ENCODE measurements at regions not wholly inside any gene's neighbourhood (a gene's known extent, or its start where the extent isn't known, plus 50 kb on each side); places are given as distances from the start of the nearest gene placed in this dataset.

DNA sequence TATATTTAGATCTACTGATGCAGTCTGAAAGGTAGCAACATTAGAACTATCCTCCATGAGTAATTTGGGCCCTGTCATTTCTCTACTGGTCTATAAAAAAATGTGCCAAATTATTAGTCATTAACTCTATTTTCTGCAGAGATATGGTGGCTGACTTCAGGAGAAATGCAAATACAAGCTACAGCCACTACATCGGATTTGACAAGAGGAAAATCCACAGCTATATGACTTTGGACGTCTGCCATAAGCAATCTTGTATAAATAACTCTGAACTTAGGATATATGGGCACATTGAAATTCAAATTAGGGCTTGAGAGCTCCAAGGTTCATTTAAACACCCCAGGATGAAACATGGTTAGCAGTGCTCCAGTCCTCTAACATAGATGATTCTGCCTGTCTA, 983.0 kb upstream of the LRFN5 start:
- no peak for DNase-seq (ENCODE audit: low spot score)
- Mint-ChIP-seq H3K4me3 (no peak overlapping the region), H3K4me1 (ENCODE audit: low read depth) (no peaks in the 10 kb centered on the region), H3K36me3 (ENCODE audit: low read depth) (no peaks in the 10 kb centered on the region), H3K27me3 (ENCODE audit: low read depth) (no peaks in the 10 kb centered on the region), H3K27ac (no peak overlapping the region), H3K9me3 (peaks cover 16% of the 10 kb centered on the region)

DNA sequence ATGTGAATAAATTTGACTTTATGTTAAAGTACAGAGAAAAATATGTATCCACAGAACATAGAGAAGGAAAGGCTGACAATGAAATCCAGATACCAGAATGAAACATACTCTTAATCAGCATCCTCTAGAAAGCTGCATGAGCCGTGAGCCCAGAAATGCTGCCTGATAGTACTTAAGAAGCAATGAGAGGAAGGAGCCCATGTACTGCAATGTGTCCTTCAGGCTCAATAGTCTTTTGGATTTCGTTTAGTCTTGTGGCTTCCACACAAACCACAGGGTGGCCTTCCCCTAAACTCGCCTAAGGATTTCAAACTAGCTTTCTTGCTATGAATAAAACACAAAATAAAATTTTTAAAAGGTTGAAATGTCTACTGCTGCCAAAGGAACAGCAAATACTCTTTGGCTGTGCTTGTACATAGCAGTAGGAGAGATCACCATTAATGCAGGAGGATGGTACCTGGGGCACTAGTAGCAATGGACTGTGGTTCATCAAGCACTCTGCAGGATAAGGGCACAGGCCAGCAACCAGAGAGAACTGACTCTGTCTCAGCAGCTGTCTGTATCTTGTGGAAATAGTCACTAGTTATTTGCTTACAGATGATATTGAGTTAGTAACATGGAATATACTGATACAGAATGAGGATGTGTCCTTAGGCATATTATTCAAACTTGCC, 988.3 kb upstream of the LRFN5 start:
- no peak for DNase-seq (ENCODE audit: low spot score)
- no peak overlapping the region for H3K27ac Mint-ChIP-seq
- no peaks in the 10 kb centered on the region for H3K27me3 Mint-ChIP-seq (ENCODE audit: low read depth)
- no peaks in the 10 kb centered on the region for H3K4me1 Mint-ChIP-seq (ENCODE audit: low read depth)
- no peaks in the 10 kb centered on the region for H3K36me3 Mint-ChIP-seq (ENCODE audit: low read depth)
- no peak overlapping the region for H3K4me3 Mint-ChIP-seq
- H3K9me3 Mint-ChIP-seq, result peaks cover 18% of the 10 kb centered on the region

DNA sequence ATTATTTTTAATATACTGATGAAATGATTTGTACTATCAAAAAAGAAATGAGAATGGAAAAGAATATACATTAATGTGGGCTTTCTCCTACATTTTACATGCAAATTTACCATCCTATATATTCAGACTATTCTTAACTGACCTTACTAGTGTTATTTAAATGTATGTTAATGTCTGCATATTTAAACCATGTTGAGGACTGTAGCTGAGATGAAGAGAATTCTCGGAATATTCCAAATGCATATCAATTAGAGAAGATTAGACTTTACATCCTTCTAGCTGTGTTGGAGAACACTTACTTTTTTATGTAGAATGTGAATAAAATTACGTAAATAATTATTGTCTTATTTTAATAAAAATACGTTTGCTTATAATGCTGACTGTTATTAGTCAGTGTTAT, 990.1 kb upstream of the LRFN5 start:
- Mint-ChIP-seq H3K4me3 (no peak overlapping the region), H3K9me3 (peaks cover 14% of the 10 kb centered on the region), H3K4me1 (ENCODE audit: low read depth) (no peaks in the 10 kb centered on the region), H3K27me3 (ENCODE audit: low read depth) (no peaks in the 10 kb centered on the region), H3K27ac (no peak overlapping the region), H3K36me3 (ENCODE audit: low read depth) (no peaks in the 10 kb centered on the region)
- DNase-seq (ENCODE audit: low spot score), result no peak

DNA sequence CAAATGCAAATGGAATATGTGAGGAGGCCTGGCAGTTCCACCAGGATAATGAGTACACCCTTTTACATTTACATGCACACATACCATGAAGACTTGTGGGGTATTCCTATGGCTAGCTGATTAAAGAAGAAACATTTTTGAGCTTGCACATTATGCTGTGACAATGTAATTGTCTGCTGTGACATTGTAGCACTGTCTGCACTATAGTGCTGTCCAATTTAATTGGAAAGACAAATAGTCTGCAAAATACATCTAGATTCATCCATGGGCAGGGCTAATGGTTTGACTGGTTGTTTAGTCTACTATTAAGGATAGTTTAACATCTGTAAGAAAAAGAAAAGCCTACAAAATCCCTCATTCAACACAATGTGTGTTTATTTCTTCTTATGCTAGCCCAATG, 1005.6 kb upstream of the LRFN5 start:
- H3K4me1 Mint-ChIP-seq (ENCODE audit: low read depth), result no peaks in the 10 kb centered on the region
- H3K27me3 Mint-ChIP-seq (ENCODE audit: low read depth), result no peaks in the 10 kb centered on the region
- no peak for DNase-seq (ENCODE audit: low spot score)
- H3K27ac Mint-ChIP-seq, result no peak overlapping the region
- H3K4me3 Mint-ChIP-seq, result no peak overlapping the region
- H3K9me3 Mint-ChIP-seq, result peaks cover 8% of the 10 kb centered on the region
- H3K36me3 Mint-ChIP-seq (ENCODE audit: low read depth), result no peaks in the 10 kb centered on the region

DNA sequence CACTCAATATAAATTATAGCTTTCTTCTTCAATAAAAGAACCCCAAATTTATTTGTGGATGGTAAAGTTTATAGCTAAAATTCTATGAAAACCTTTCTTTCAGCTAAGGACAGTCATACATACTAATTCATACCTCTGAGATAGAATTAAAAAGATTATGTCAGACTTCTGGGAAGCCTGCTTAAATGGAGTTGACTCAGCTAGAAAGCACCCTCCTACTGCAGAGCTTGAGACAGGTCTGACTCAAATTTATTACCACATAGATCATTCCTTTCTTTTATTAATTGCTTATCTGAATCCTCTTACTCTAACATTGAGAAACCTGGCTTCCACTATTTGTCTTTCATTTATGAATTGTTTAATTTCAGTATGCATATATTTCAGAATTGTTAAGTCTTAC, 1007.0 kb upstream of the LRFN5 start:
- no peak for DNase-seq (ENCODE audit: low spot score)
- no peaks in the 10 kb centered on the region for H3K36me3 Mint-ChIP-seq (ENCODE audit: low read depth)
- no peaks in the 10 kb centered on the region for H3K4me1 Mint-ChIP-seq (ENCODE audit: low read depth)
- no peak overlapping the region for H3K27ac Mint-ChIP-seq
- no peak overlapping the region for H3K4me3 Mint-ChIP-seq
- H3K27me3 Mint-ChIP-seq (ENCODE audit: low read depth), result no peaks in the 10 kb centered on the region
- peaks cover 6% of the 10 kb centered on the region for H3K9me3 Mint-ChIP-seq

DNA sequence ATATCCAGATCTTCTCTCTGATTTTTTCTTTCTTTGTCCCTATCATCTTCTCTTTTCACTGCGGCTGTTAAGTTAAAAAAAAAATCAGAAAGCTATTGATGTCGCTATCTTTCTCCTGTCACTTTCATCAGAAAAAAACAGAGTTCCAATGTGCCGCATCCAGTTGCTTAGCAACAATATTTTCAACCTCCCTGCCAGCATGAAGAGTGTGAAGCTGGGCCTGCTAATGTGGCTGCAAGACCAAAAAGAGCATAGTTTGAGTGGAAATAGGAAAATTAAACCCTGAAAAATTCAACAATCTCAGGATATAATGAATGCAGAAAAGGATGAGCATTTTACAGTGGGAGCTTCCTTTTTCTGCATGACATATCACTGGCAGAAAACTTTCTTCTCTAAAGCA, 1025.4 kb upstream of the LRFN5 start:
- no peak for DNase-seq (ENCODE audit: low spot score)
- Mint-ChIP-seq H3K27ac (no peak overlapping the region), H3K9me3 (peaks cover 14% of the 10 kb centered on the region), H3K36me3 (ENCODE audit: low read depth) (no peaks in the 10 kb centered on the region), H3K4me3 (no peak overlapping the region), H3K27me3 (ENCODE audit: low read depth) (no peaks in the 10 kb centered on the region), H3K4me1 (ENCODE audit: low read depth) (no peaks in the 10 kb centered on the region)

DNA sequence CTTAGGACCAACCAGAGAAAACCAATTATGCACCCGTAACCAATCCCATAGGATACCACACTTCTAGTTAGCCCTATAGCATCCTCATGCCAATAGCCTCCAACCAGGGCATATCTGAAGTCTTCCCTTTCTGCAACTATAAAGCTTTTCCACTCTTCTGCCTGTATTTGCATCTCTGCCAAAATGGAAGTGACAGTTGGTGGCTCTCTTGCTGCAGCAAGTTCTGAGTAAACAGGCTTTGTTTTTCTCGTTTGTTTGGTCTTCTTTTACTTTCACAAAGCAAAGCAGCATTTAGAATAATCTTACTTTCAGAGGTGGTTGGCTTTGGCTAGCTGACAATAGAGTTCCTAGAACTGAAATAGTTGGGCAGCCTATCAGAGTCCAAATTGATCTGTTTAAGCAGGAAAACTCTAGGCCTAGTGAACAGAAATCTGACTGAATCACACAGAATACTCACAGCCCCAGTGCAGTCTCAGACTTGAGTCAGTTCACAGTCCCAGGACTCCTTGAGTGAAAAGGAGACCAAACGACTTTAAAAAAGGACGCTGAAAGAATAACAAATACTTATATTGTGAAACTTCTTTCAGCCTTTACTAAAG, 1029.7 kb upstream of the LRFN5 start:
- Mint-ChIP-seq H3K9me3 (peaks cover 20% of the 10 kb centered on the region), H3K27ac (no peak overlapping the region), H3K36me3 (ENCODE audit: low read depth) (no peaks in the 10 kb centered on the region), H3K27me3 (ENCODE audit: low read depth) (no peaks in the 10 kb centered on the region), H3K4me3 (no peak overlapping the region), H3K4me1 (ENCODE audit: low read depth) (no peaks in the 10 kb centered on the region)
- no peak for DNase-seq (ENCODE audit: low spot score)

DNA sequence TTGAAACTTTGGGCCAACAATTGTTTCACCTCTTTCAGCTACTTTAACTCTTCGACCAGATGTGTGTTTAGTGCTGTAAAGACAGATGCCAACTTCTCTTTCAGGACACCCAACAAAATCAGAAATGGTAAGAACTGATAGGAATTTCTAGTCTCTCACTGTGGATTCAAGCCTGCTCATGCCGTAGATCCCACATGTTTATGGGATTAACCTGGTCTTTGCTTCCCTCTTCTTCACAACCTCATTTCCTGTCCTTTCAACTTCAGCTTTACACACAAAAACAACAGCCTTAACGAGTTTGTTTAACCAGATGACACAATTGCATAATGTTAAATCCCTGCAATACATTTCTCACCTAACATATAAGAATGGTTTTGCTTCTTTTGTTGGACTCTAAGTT, 1031.9 kb upstream of the LRFN5 start:
- H3K9me3 Mint-ChIP-seq, result peaks cover 22% of the 10 kb centered on the region
- no peak overlapping the region for H3K27ac Mint-ChIP-seq
- H3K36me3 Mint-ChIP-seq (ENCODE audit: low read depth), result no peaks in the 10 kb centered on the region
- H3K4me3 Mint-ChIP-seq, result no peak overlapping the region
- no peaks in the 10 kb centered on the region for H3K4me1 Mint-ChIP-seq (ENCODE audit: low read depth)
- no peaks in the 10 kb centered on the region for H3K27me3 Mint-ChIP-seq (ENCODE audit: low read depth)
- no peak for DNase-seq (ENCODE audit: low spot score)

DNA sequence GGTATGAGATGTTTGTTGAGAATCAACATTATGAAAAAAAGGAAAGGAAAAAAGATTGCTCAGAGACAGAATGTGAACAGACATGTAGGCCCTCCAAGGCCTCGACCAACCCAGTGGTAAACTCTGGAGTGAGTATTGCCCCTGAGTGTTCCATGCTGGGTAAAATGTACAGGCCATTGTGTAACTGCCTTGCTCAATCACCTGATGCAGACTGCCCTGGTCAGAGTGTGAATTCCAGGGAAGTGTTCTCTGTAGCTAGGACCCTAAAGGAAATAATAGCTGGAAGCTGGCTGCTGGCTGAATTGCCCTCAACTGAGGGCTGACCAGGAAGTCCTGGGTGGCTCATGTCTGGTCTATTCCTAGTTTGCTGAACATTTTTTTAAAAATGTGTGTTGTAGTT, 1081.4 kb upstream of the LRFN5 start:
- H3K27ac Mint-ChIP-seq, result no peak overlapping the region
- no peaks in the 10 kb centered on the region for H3K4me1 Mint-ChIP-seq (ENCODE audit: low read depth)
- H3K9me3 Mint-ChIP-seq, result peaks cover 24% of the 10 kb centered on the region
- H3K27me3 Mint-ChIP-seq (ENCODE audit: low read depth), result no peaks in the 10 kb centered on the region
- DNase-seq (ENCODE audit: low spot score), result no peak
- H3K36me3 Mint-ChIP-seq (ENCODE audit: low read depth), result no peaks in the 10 kb centered on the region
- no peak overlapping the region for H3K4me3 Mint-ChIP-seq

DNA sequence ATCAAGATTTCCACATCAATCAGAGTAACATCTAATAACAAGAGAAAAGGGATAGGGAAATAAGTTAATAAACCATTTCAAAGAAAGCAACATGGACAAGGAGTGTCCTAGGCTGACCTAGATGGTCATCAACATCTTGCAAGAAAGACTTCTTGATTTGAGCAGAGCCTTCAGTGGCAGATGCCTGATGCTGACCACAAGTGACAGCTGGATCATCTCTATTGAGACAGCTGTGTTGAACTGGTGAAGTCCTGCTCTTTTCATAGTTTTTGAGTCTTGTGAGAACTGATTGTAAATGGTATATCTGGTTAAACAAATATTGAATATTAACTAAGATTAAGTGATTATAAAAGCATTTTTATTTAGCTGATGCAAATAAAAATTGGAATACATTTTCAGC, 1083.6 kb upstream of the LRFN5 start:
- no peaks in the 10 kb centered on the region for H3K36me3 Mint-ChIP-seq (ENCODE audit: low read depth)
- no peak overlapping the region for H3K4me3 Mint-ChIP-seq
- no peak for DNase-seq (ENCODE audit: low spot score)
- H3K9me3 Mint-ChIP-seq, result peaks cover 16% of the 10 kb centered on the region
- no peaks in the 10 kb centered on the region for H3K27me3 Mint-ChIP-seq (ENCODE audit: low read depth)
- no peak overlapping the region for H3K27ac Mint-ChIP-seq
- no peaks in the 10 kb centered on the region for H3K4me1 Mint-ChIP-seq (ENCODE audit: low read depth)

DNA sequence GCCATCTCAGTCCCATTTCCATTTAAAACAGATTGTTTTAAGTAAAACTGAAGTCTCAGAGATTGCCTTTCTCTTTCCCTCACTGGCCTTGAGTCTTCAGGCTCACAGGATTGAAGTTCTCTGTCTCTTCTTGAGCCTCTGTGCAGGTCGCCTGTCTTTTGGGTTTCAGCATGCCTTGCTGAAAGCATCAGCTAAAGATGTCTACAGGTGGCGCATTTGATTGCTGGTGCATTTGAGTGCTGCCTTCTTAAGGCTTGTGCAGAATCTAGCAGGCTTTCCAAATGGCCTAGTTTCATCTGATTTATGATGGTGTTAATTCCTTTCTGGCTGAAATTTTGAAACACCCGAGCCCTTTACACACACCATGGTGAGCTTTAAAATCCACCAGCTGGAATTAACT, 1062.2 kb upstream of the FBXO33 start:
- H3K4me3 Mint-ChIP-seq, result no peak overlapping the region
- DNase-seq (ENCODE audit: low spot score), result no peak
- no peaks in the 10 kb centered on the region for H3K27me3 Mint-ChIP-seq (ENCODE audit: low read depth)
- no peak overlapping the region for H3K27ac Mint-ChIP-seq
- no peaks in the 10 kb centered on the region for H3K36me3 Mint-ChIP-seq (ENCODE audit: low read depth)
- no peaks in the 10 kb centered on the region for H3K4me1 Mint-ChIP-seq (ENCODE audit: low read depth)
- peaks cover 9% of the 10 kb centered on the region for H3K9me3 Mint-ChIP-seq

DNA sequence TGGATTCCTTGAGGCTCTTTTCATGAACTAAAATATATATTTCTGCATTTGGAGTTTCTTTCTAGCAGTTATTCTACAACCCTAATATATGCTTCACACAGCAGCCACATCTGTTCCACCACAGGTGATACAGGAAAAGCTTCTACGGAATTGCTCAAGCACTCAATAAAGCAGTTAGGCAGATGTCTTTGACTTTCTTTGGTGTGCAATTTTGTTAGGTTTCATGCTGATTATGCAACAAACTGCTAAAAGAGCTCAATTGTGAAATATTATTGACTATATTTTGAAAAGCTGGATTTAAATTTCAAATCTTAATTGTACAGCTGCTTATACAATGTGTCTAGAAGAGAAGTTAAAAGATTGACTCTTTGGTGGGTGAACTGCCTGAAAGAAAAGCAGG, 1055.6 kb upstream of the FBXO33 start:
- H3K9me3 Mint-ChIP-seq, result peaks cover 9% of the 10 kb centered on the region
- no peaks in the 10 kb centered on the region for H3K4me1 Mint-ChIP-seq (ENCODE audit: low read depth)
- no peaks in the 10 kb centered on the region for H3K36me3 Mint-ChIP-seq (ENCODE audit: low read depth)
- no peak overlapping the region for H3K4me3 Mint-ChIP-seq
- no peak overlapping the region for H3K27ac Mint-ChIP-seq
- DNase-seq (ENCODE audit: low spot score), result no peak
- no peaks in the 10 kb centered on the region for H3K27me3 Mint-ChIP-seq (ENCODE audit: low read depth)

DNA sequence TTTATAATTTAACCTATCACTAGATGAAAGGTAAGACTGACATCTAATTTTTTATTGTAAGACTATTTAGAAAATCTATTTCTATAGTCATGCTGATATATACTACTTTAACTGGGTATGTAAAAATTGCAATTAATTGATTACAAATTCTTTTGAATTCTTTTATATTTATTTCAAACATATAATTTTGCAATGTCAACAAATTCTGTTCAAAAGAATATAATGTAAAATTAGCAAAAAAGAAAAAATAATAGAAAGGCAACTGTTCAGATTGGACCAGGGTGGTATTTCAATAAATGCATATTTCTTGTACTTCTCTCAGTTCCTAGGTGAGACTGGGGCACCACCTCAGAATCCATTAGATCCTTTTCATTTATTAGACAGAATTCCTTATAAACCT, 1053.5 kb upstream of the FBXO33 start:
- H3K4me1 Mint-ChIP-seq (ENCODE audit: low read depth), result no peaks in the 10 kb centered on the region
- no peak overlapping the region for H3K27ac Mint-ChIP-seq
- peaks cover 4% of the 10 kb centered on the region for H3K9me3 Mint-ChIP-seq
- no peaks in the 10 kb centered on the region for H3K27me3 Mint-ChIP-seq (ENCODE audit: low read depth)
- H3K4me3 Mint-ChIP-seq, result no peak overlapping the region
- H3K36me3 Mint-ChIP-seq (ENCODE audit: low read depth), result no peaks in the 10 kb centered on the region
- no peak for DNase-seq (ENCODE audit: low spot score)

DNA sequence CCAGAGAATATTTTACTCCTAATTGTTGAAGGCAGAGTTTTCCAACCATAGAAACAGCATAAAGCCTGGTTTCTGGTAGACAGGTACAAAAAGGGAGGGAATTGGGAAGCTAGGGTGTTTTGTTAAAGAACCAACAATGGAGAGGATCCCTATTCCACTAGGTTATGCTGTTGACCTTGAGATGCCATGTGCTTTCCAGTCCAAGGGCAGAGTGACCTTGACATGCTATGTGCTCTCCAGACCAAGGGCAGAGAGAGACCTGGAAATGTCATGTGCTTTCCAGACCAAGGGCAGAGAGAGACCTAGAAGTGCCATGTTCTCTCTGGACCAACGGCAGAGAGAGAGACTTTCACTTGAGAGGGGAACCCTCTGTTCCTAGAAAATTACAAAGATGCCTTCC, 1043.8 kb upstream of the FBXO33 start:
- H3K36me3 Mint-ChIP-seq (ENCODE audit: low read depth), result no peaks in the 10 kb centered on the region
- no peak for DNase-seq (ENCODE audit: low spot score)
- no peaks in the 10 kb centered on the region for H3K27me3 Mint-ChIP-seq (ENCODE audit: low read depth)
- no peaks in the 10 kb centered on the region for H3K4me1 Mint-ChIP-seq (ENCODE audit: low read depth)
- H3K4me3 Mint-ChIP-seq, result no peak overlapping the region
- H3K27ac Mint-ChIP-seq, result no peak overlapping the region
- H3K9me3 Mint-ChIP-seq, result peaks cover 50% of the 10 kb centered on the region

DNA sequence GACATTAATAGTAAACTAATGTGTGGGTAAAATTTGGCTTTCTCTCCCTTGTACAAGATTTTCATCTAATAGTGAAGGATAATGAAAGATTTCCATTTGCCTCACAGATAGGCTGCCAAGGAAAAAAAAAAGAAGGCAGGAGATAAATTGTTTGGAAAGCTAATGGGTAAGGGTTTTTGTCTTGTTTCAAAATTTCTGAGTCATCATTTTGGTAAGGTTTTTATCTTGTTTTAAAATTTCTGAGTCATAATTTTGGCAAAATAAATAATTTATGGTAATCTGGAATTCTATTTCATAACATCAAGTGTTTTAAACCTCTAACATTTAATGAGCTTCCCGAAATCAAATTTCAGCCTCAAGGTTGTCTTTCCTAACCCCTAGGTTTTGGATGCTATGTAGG, 1035.7 kb upstream of the FBXO33 start:
- Mint-ChIP-seq H3K4me1 (ENCODE audit: low read depth) (no peaks in the 10 kb centered on the region), H3K27me3 (ENCODE audit: low read depth) (no peaks in the 10 kb centered on the region), H3K27ac (no peak overlapping the region), H3K36me3 (ENCODE audit: low read depth) (no peaks in the 10 kb centered on the region), H3K9me3 (peaks cover 47% of the 10 kb centered on the region), H3K4me3 (no peak overlapping the region)
- DNase-seq (ENCODE audit: low spot score), result no peak
